PFSK-1 (cell line): ENCODE measurements at regions not wholly inside any gene's neighbourhood (a gene's known extent, or its start where the extent isn't known, plus 50 kb on each side); places are given as distances from the start of the nearest gene placed in this dataset.

ENCODE experiments used
- FOXP2 ChIP-seq: optimal IDR thresholded peaks from 2 replicates; pipeline ENCODE3; 2011; ENCODE audit warnings: borderline replicate concordance, control low read depth, inconsistent platforms; ENCODE audit not compliant: insufficient read depth; ENCODE audit errors: extremely low read length, extremely low read depth
- POLR2AphosphoS5 ChIP-seq: IDR thresholded peaks from 2 replicates; pipeline ENCODE4 v1.6.1; 2012; ENCODE audit warnings: low read depth, mild to moderate bottlenecking, control low read depth, low read length, moderate library complexity
- REST ChIP-seq, 2 experiments: IDR thresholded peaks; 2 replicates each; pipeline versions ENCODE4 v1.6.1 to v1.8.0; 2011 to 2012; ENCODE audit warnings: low read depth in 2 of 2, low read length in 2 of 2, control low read depth in 1 of 2, inconsistent platforms in 1 of 2, mild to moderate bottlenecking in 1 of 2, moderate library complexity in 1 of 2; ENCODE audit not compliant: insufficient read depth in 1 of 2
- SIN3A ChIP-seq: IDR thresholded peaks from 2 replicates; pipeline ENCODE4 v1.6.1; 2012; ENCODE audit warnings: mild to moderate bottlenecking, low read length, moderate library complexity, borderline replicate concordance; ENCODE audit not compliant: insufficient read depth
- TAF1 ChIP-seq: IDR thresholded peaks from 2 replicates; pipeline ENCODE4 v1.6.1; 2012; ENCODE audit warnings: low read length, control low read depth, borderline replicate concordance; ENCODE audit not compliant: insufficient read depth

- TF ChIP-seq POLR2AphosphoS5 = no peak
- no peak for TF ChIP-seq SIN3A
- no peak for TF ChIP-seq FOXP2
- TF ChIP-seq TAF1 = no peak
- TF ChIP-seq REST (IDR thresholded peaks at IDR 0.05; ENCODE audit: insufficient read depth in 1 of 2, low read depth in 2 of 2, low read length in 2 of 2) = no peak
Observed at GRCh38 chr5:86880785-86881492, 263.2 kb downstream of the COX7C start.

- TF ChIP-seq TAF1 (no peak), POLR2AphosphoS5 (no peak), REST (IDR thresholded peaks at IDR 0.05; ENCODE audit: insufficient read depth in 1 of 2, low read depth in 2 of 2, low read length in 2 of 2) (no peak), FOXP2 (no peak), SIN3A (no peak)
Observed at GRCh38 chr5:86881493-86882090, 263.9 kb downstream of the COX7C start.

DNA sequence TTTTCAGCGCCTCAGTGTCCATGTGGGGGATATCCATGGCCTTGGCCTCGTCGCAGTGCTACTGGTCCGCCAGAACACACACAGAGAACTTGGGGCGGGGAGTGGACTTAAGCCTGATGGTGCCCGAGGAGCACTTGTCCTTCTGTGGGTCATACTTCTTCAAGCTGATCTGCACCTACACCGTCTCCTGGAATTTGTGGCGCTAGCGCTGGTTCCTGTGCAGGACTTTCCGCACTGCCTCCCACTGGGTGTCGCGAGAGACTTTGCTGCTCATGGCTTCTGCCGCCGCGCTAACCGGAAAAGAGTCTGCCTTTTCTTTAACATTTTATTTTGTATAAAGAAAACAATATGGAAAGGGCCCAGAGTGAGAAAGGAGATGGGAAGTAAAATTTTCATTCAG lies 266.9 kb downstream of the COX7C start:
- TF ChIP-seq REST (IDR thresholded peaks at IDR 0.05; ENCODE audit: insufficient read depth in 1 of 2, low read depth in 2 of 2, low read length in 2 of 2) (no peak), TAF1 (no peak), SIN3A (no peak), POLR2AphosphoS5 (no peak), FOXP2 (no peak)

GRCh38 chr5:86885011-86885410 lies 267.3 kb downstream of the COX7C start:
- no peak for TF ChIP-seq REST (IDR thresholded peaks at IDR 0.05; ENCODE audit: insufficient read depth in 1 of 2, low read depth in 2 of 2, low read length in 2 of 2)
- TF ChIP-seq POLR2AphosphoS5 = no peak
- TF ChIP-seq TAF1 = no peak
- no peak for TF ChIP-seq FOXP2
- TF ChIP-seq SIN3A = no peak
